Right lobe of liver (tissue), 6 donors: ENCODE measurements at regions not wholly inside any gene's neighbourhood (a gene's known extent, or its start where the extent isn't known, plus 50 kb on each side); places are given as distances from the start of the nearest gene placed in this dataset.

Experiments used
- ATAC-seq, 4 donors: fragments of 200-7000 bp; cut with Tn5 transposase; one replicate each; pipeline ENCODE4 v1.9.1; 2020; ENCODE audit warnings: mild to moderate bottlenecking in 4 of 4, moderate library complexity in 4 of 4
- DNase-seq, 3 donors: peaks; one replicate each; pipeline ENCODE4 v3.0.0-alpha.2; 2020
- H3K27ac ChIP-seq, 3 donors: fragments of 200-600 bp; one replicate each; pipeline ENCODE4 v1.8.0; 2022
- H3K27me3 ChIP-seq, 2 donors: fragments of 200-600 bp; one replicate each; pipeline ENCODE4 v1.8.0; 2022
- H3K36me3 ChIP-seq, 4 donors: fragments of 200-600 bp; sonication (generic) in 1 of 4; one replicate each; pipeline versions ENCODE4 v1.5.1 to v1.8.0; 2017 to 2022; ENCODE audit warnings: control low read depth in 1 of 4
- H3K4me1 ChIP-seq, 4 donors: fragments of 200-600 bp; sonication (generic) in 1 of 4; one replicate each; pipeline versions ENCODE4 v1.5.1 to v1.8.0; 2017 to 2022; ENCODE audit warnings: control low read depth in 1 of 4
- H3K4me3 ChIP-seq, 3 donors: fragments of 200-600 bp; one replicate each; pipeline ENCODE4 v1.8.0; 2022
- H3K9me3 ChIP-seq, 4 donors: fragments of 200-600 bp; sonication (generic) in 1 of 4; one replicate each; pipeline versions ENCODE4 v1.5.1 to v1.8.0; 2017 to 2022; ENCODE audit warnings: control low read depth in 1 of 4
- POLR2A ChIP-seq: fragments of 450-650 bp; IDR thresholded peaks from one replicate; pipeline ENCODE4 v1.6.1; 2017; ENCODE audit warnings: antibody characterized with exemption, mild to moderate bottlenecking
- WGBS: methylation state at CpG from one replicate; pipeline ENCODE4 v1.1.6; 2018; ENCODE audit warnings: low coverage, low lambda C conversion rate; ENCODE audit not compliant: insufficient coverage; ENCODE audit errors: missing lambda C conversion rate; 5-methylcytosine and 5-hydroxymethylcytosine counted together
- intact Hi-C, 2 donors: fragments of 100-400 bp; cut with DNase I; formaldehyde crosslinking; loops; one replicate each; pipeline versions ENCODE4 v1.11.2 to v1.14.1; 2022
- TF ChIP-seq, protein P1 (sequence below), 4 donors: fragments of 200-600 bp in 3 of 4; fragments of 450-650 bp in 1 of 4; IDR thresholded peaks; one replicate each; pipeline versions ENCODE4 v1.5.1 to v1.8.0; 2016 to 2022; ENCODE audit warnings: antibody characterized with exemption in 4 of 4, mild to moderate bottlenecking in 2 of 4
- donor health status: DM: no; HTN: yes; CAD: no.
- donor health status: DM: no; HTN: no; CAD: no.
- donor health status: DM: no; HTN: no; CAD: no.
- donor health status: DM: no; HTN: yes; CAD: no.
- donor health status: DM: no; HTN: yes; CAD: no.

DNA sequence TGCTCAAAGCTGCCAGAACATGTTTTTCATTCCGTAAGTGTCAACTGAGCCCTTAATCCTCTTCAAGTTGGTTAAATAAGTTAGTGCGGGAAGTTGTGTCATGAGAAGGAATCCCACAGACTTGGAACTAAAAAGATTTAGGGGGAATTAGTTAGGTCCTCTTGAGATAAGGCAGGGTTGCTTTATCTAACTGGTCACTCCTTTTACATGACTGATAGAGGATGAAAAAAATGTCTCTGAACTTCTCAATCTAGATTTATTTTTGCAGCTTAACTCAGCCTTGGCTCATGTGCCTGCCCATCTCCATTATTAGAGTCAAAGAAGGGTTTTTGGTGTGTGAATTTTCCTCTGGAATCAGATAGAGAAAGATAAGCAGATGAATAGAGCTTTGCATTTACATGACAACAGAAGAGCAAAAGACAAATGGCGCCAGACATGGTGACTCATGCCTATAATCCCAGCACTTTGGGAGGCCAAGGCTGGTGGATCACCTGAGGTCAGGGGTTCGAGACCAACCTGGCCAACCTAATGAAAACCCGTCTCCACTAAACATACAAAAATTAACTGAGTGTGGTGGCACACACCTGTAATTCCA lies 882.9 kb downstream of the RPA4 start:
- peaks cover 0 to 3% of the 10 kb centered on the region in 2 donors for H3K27me3 ChIP-seq
- no peaks in the 10 kb centered on the region for H3K36me3 ChIP-seq
- H3K27ac ChIP-seq = no peak overlapping the region
- WGBS = 62% methylated on average over 4 of the region's 5 CpGs
- no peak for ATAC-seq
- no peak overlapping the region for H3K4me3 ChIP-seq
- no peaks in the 10 kb centered on the region for H3K4me1 ChIP-seq
- intact Hi-C loops = no loop called here
- no peak for DNase-seq
- TF ChIP-seq, protein P1, sequence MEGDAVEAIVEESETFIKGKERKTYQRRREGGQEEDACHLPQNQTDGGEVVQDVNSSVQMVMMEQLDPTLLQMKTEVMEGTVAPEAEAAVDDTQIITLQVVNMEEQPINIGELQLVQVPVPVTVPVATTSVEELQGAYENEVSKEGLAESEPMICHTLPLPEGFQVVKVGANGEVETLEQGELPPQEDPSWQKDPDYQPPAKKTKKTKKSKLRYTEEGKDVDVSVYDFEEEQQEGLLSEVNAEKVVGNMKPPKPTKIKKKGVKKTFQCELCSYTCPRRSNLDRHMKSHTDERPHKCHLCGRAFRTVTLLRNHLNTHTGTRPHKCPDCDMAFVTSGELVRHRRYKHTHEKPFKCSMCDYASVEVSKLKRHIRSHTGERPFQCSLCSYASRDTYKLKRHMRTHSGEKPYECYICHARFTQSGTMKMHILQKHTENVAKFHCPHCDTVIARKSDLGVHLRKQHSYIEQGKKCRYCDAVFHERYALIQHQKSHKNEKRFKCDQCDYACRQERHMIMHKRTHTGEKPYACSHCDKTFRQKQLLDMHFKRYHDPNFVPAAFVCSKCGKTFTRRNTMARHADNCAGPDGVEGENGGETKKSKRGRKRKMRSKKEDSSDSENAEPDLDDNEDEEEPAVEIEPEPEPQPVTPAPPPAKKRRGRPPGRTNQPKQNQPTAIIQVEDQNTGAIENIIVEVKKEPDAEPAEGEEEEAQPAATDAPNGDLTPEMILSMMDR (IDR thresholded peaks at IDR 0.05) = no peak
- TF ChIP-seq POLR2A = no peak
- no peaks in the 10 kb centered on the region for H3K9me3 ChIP-seq

DNA sequence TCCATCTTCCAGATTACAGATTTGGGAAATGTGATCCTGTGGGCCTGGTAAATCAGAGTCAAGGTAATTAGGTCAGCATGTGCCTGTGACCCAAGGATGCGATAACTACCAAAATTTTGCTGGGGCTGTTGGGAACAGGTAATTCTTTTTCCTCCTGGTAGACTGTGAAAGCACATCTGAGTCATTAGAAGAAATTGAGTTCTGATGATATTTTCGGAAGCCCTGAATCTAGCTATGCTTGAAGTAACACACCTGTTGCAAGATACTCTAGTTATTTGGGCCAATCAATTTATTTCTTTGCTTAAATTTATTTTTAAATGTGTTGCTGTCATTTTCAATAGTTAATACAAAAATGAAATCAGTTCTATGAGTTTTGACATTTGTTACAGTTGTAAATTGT lies 903.6 kb downstream of the RPA4 start:
- ATAC-seq (no peak), DNase-seq (no peak)
- Histone ChIP-seq H3K9me3 (no peaks in the 10 kb centered on the region), H3K4me3 (no peak overlapping the region), H3K27ac (no peak overlapping the region), H3K4me1 (no peaks in the 10 kb centered on the region), H3K27me3 (no peaks in the 10 kb centered on the region), H3K36me3 (no peaks in the 10 kb centered on the region)
- intact Hi-C loops = no loop called here
- no peak for TF ChIP-seq POLR2A
- TF ChIP-seq, protein P1 (IDR thresholded peaks at IDR 0.05) = no peak
- WGBS = 83% methylated on average over 2 of the region's 2 CpGs

DNA sequence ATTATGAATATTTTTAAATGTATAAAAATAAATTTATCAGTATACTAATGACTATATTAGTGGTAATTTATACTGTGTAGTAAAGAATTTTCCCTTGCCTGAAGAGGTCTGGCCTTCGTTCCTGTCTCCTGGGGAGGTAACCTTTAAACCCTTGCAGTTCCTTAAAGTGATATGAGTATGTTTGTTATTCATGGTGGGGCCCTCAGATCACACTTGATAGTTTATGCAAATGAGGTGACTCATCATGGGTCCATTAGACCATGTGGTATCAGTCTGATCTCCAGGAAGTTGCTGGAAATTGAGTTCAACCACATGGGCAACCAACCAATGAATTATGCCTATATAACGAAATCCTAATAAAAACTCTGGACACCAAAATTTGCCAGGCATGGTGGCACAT lies 904.1 kb downstream of the RPA4 start:
- no peak for TF ChIP-seq POLR2A
- TF ChIP-seq, protein P1 (IDR thresholded peaks at IDR 0.05) = no peak
- intact Hi-C loops = no loop called here
- Histone ChIP-seq H3K27me3 (no peaks in the 10 kb centered on the region), H3K4me1 (no peaks in the 10 kb centered on the region), H3K4me3 (no peak overlapping the region), H3K9me3 (no peaks in the 10 kb centered on the region), H3K27ac (no peak overlapping the region), H3K36me3 (no peaks in the 10 kb centered on the region)
- DNase-seq (no peak), ATAC-seq (no peak)
- 60% methylated on average over 2 of the region's 2 CpGs for WGBS

DNA sequence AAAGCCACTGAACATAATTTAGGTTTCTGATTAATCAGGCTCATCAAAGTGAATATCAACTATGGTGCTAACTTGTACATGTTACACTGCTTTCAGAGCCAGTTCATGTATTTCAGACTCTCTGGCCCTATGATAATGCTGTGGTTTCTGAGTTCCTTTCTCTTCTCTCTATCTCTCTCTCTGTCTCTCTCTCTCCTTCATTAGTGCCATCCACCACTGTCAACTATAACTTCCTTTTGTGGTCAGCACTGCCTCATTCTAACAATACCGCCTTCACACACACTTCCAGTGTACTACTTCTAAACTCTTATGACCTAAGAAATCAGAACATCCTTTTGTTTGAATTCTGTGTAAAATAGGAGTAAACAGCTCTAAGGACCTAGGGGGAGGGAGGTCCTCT lies 907.1 kb downstream of the RPA4 start:
- intact Hi-C loops = no loop called here
- 56% methylated on average over 1 of the region's 1 CpG for WGBS
- H3K4me1 ChIP-seq = no peaks in the 10 kb centered on the region
- no peak for TF ChIP-seq POLR2A
- TF ChIP-seq, protein P1 (IDR thresholded peaks at IDR 0.05) = no peak
- no peak overlapping the region for H3K27ac ChIP-seq
- no peaks in the 10 kb centered on the region for H3K27me3 ChIP-seq
- ATAC-seq = no peak
- no peak overlapping the region for H3K4me3 ChIP-seq
- no peak for DNase-seq
- H3K36me3 ChIP-seq = no peaks in the 10 kb centered on the region
- no peaks in the 10 kb centered on the region for H3K9me3 ChIP-seq

DNA sequence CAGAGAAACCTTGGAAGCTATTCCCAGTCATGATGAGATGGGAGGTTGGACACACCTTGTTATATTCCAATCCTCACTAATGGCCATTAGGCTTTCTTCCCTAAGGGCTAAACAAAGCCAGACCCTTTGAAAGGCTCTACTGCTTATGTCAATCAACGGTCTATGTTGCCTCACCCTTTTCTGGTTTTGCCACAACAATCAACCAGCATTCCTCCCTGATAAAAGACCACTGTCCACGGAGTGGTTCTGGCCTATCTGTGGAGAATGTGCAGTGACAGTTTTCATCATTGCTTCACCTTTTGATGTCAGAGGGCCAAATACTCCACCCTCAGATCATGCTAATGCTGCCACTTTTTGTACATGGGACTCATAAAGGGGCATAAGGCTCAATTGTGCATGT lies 913.4 kb downstream of the RPA4 start:
- 70% methylated on average over 2 of the region's 2 CpGs for WGBS
- Histone ChIP-seq H3K9me3 (no peaks in the 10 kb centered on the region), H3K27me3 (no peaks in the 10 kb centered on the region), H3K27ac (no peak overlapping the region), H3K36me3 (no peaks in the 10 kb centered on the region), H3K4me1 (no peaks in the 10 kb centered on the region), H3K4me3 (no peak overlapping the region)
- TF ChIP-seq, protein P1 (IDR thresholded peaks at IDR 0.05) = no peak
- no peak for TF ChIP-seq POLR2A
- intact Hi-C loops = no loop called here
- ATAC-seq (no peak), DNase-seq (no peak)
